DOHH2 (cell line): ENCODE measurements at regions not wholly inside any gene's neighbourhood (a gene's known extent, or its start where the extent isn't known, plus 50 kb on each side); places are given as distances from the start of the nearest gene placed in this dataset.

Experiments
- EZH2phosphoT487 ChIP-seq: fragments of 200-600 bp; sonication (generic); IDR thresholded peaks from 2 replicates; pipeline ENCODE4 v1.6.1; 2017; ENCODE audit warnings: borderline replicate concordance, mild to moderate bottlenecking, antibody characterized with exemption, low read length, moderate library complexity, mixed read lengths
- TF ChIP-seq, protein P1 (sequence below): fragments of 200-600 bp; sonication (generic); IDR thresholded peaks from one replicate; pipeline ENCODE4 v1.5.1; 2014; ENCODE audit warnings: antibody characterized with exemption, mild to moderate bottlenecking, low read depth, low read length; ENCODE audit not compliant: poor library complexity, severe bottlenecking

DNA sequence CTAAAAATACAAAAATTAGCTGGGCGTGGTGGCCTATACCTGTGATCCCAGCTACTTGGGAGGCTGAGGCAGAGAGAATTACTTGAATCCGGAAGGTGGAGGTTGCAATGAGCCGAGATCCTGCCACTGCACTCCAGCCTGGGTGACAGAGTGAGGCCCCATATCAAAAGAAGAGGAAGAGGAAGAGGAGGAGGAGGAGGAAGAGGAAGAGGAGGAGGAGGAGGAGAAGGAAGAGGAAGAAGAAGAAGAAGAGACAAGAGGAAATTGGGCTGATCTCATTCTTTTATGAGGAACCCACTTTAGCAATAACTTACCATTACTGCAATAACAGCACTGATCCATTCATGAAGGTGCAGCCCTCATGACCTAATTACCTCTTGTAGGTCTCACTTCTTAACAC, 138.9 kb upstream of the GIMD1 start:
- TF ChIP-seq, protein P1, sequence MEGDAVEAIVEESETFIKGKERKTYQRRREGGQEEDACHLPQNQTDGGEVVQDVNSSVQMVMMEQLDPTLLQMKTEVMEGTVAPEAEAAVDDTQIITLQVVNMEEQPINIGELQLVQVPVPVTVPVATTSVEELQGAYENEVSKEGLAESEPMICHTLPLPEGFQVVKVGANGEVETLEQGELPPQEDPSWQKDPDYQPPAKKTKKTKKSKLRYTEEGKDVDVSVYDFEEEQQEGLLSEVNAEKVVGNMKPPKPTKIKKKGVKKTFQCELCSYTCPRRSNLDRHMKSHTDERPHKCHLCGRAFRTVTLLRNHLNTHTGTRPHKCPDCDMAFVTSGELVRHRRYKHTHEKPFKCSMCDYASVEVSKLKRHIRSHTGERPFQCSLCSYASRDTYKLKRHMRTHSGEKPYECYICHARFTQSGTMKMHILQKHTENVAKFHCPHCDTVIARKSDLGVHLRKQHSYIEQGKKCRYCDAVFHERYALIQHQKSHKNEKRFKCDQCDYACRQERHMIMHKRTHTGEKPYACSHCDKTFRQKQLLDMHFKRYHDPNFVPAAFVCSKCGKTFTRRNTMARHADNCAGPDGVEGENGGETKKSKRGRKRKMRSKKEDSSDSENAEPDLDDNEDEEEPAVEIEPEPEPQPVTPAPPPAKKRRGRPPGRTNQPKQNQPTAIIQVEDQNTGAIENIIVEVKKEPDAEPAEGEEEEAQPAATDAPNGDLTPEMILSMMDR = no peak
- TF ChIP-seq EZH2phosphoT487 = no peak
